HL-60 (cell line): ENCODE measurements at regions not wholly inside any gene's neighbourhood (a gene's known extent, or its start where the extent isn't known, plus 50 kb on each side); places are given as distances from the start of the nearest gene placed in this dataset.
"Not testable (repeated sequence)": the region's sequence is repeated elsewhere in the genome, so short reads cannot be mapped to it uniquely, and the experiment has no call there.

Source experiments
- DNase-seq, 2 experiments: peaks; one replicate each; pipeline ENCODE4 v3.0.0-alpha.2; 2010 to 2020; ENCODE audit warnings: low read depth in 1 of 2, low spot score in 1 of 2
- H3K27ac ChIP-seq: fragments of 250-450 bp; sonication (Bioruptor Pico); replicated peaks from 2 replicates; pipeline ENCODE4 v1.5.1; 2020; ENCODE audit warnings: mild to moderate bottlenecking, moderate library complexity
- H3K27me3 ChIP-seq: fragments of 250-450 bp; sonication (Bioruptor Pico); 2 replicates; pipeline ENCODE4 v1.5.1; 2021; ENCODE audit warnings: mild to moderate bottlenecking, moderate library complexity; ENCODE audit not compliant: insufficient read depth, poor library complexity, severe bottlenecking
- H3K4me3 ChIP-seq: replicated peaks from 2 replicates; pipeline ENCODE4 v1.5.1; 2011; ENCODE audit warnings: mild to moderate bottlenecking, control low read depth, low read length; ENCODE audit not compliant: insufficient read depth
- CTCF ChIP-seq: IDR thresholded peaks from one replicate; pipeline ENCODE4 v1.5.1; 2011; ENCODE audit warnings: low read length, control low read depth, inconsistent platforms; ENCODE audit not compliant: insufficient read depth
- GABPA ChIP-seq: IDR thresholded peaks from 2 replicates; pipeline ENCODE4 v1.6.1; 2012; ENCODE audit warnings: low read depth
- POLR2AphosphoS5 ChIP-seq: IDR thresholded peaks from 2 replicates; pipeline ENCODE4 v1.6.1; 2012; ENCODE audit warnings: low read depth
- REST ChIP-seq: IDR thresholded peaks from 2 replicates; pipeline ENCODE4 v1.6.1; 2012; ENCODE audit warnings: low read depth; ENCODE audit not compliant: insufficient replicate concordance
- SPI1 ChIP-seq: IDR thresholded peaks from 2 replicates; pipeline ENCODE4 v1.6.1; 2012; ENCODE audit warnings: low read depth, mild to moderate bottlenecking, borderline replicate concordance

- TF ChIP-seq REST (no peak), GABPA (no peak), CTCF (no peak), POLR2AphosphoS5 (no peak), SPI1 (no peak)
- no peak for DNase-seq
- no peaks in the 10 kb centered on the region for H3K27me3 ChIP-seq
- H3K4me3 ChIP-seq = no peak overlapping the region
- no peak overlapping the region for H3K27ac ChIP-seq
Measured at GRCh38 chr1:109838838-109839240, 71.8 kb upstream of the CSF1 start.

GRCh38 chr1:109837852-109838570 lies 72.6 kb upstream of the CSF1 start:
- no peak overlapping the region for H3K4me3 ChIP-seq
- H3K27me3 ChIP-seq = no peaks in the 10 kb centered on the region
- DNase-seq = no peak
- TF ChIP-seq POLR2AphosphoS5 = no peak
- no peak for TF ChIP-seq CTCF
- no peak for TF ChIP-seq GABPA
- no peak for TF ChIP-seq SPI1
- no peak for TF ChIP-seq REST
- H3K27ac ChIP-seq = no peak overlapping the region

GRCh38 chr1:109835645-109836044 lies 71.9 kb upstream of the EPS8L3 start:
- not testable (repeated sequence) for H3K27ac ChIP-seq, H3K27me3 ChIP-seq, H3K4me3 ChIP-seq, DNase-seq

- H3K27me3 ChIP-seq = no peaks in the 10 kb centered on the region
- no peak overlapping the region for H3K27ac ChIP-seq
- no peak overlapping the region for H3K4me3 ChIP-seq
- TF ChIP-seq GABPA (no peak), CTCF (no peak), REST (no peak), POLR2AphosphoS5 (no peak), SPI1 (no peak)
- no peak for DNase-seq
Measured at GRCh38 chr1:109834951-109835350, 71.2 kb upstream of the EPS8L3 start.
